SK-N-SH treated with all-trans-retinoic acid at 6 μM for 48 hours (cell line): ENCODE measurements at regions not wholly inside any gene's neighbourhood (a gene's known extent, or its start where the extent isn't known, plus 50 kb on each side); places are given as distances from the start of the nearest gene placed in this dataset.

Experiments
- CSDC2 ChIP-seq: fragments of 250-450 bp; sonication (Bioruptor Pico); IDR thresholded peaks from 2 replicates; pipeline ENCODE4 v1.5.0; 2020; ENCODE audit warnings: mild to moderate bottlenecking, moderate library complexity
- POU6F1 ChIP-seq: fragments of 250-450 bp; sonication (Bioruptor Pico); IDR thresholded peaks from 2 replicates; pipeline ENCODE4 v1.8.0; 2021; ENCODE audit warnings: low read depth, mild to moderate bottlenecking, moderate library complexity, borderline replicate concordance
- TSHZ2 ChIP-seq: fragments of 250-450 bp; sonication (Bioruptor Pico); IDR thresholded peaks from 2 replicates; pipeline ENCODE4 v1.5.0; 2020; ENCODE audit warnings: mild to moderate bottlenecking, moderate library complexity
- ZFP3 ChIP-seq: fragments of 250-450 bp; sonication (Bioruptor Pico); IDR thresholded peaks from 2 replicates; pipeline ENCODE4 v1.5.0; 2020; ENCODE audit warnings: mild to moderate bottlenecking, moderate library complexity

GRCh38 chr1:234871710-234872271 lies 256.8 kb downstream of the TOMM20 start:
- TF ChIP-seq ZFP3 (CRISPR knock-in tag) (no peak), POU6F1 (no peak), TSHZ2 (CRISPR knock-in tag) (no peak), CSDC2 (CRISPR knock-in tag) (no peak)
